HG03575 (cell line): ENCODE measurements at regions not wholly inside any gene's neighbourhood (a gene's known extent, or its start where the extent isn't known, plus 50 kb on each side); places are given as distances from the start of the nearest gene placed in this dataset.

Source experiments
- ATAC-seq: cut with Tn5 transposase; IDR thresholded peaks from one replicate; pipeline ENCODE4 v1.9.1; 2021; ENCODE audit not compliant: unreplicated experiment, insufficient number of reproducible peaks, low FRiP score; ENCODE audit errors: extremely low read depth

DNA sequence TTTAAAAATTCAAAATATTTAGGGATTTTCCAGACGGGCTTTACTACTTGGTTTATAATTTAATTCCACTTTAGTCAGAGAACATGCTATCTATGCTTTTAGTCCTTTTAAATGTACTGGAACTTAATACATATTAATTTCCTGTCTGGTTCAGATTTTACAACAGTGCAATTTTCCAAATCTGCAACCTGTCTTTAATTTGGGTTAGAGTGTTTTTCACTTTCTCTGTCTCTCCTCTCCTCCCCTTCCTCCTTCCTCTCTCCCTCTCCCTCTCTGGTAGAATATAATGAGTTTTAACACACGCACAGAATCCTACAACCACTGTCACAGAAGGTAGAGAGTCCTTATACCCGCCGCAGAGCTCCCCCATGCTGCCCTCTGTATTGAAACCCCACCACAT, 950.7 kb downstream of the BRD1 start:
- ATAC-seq: no peak

DNA sequence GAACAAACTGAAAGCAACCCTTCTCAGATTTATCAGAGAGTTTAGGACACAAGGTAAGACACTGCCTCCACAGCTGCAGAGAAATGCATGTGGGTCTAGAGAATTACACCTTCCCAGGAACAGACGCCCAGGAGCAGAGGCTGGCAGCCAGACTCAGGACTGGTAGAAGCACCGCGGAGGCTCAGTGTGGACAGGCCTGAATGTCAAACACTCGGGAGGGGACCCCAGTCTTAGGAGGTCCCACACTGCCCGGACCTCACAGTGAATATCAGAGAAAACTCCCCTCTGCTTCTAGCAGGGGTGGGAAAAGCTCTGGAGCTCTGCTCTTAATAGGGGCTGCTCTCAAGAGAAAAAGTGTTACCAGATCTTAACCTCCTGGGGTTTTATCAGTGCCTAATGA, 952.7 kb downstream of the BRD1 start:
- ATAC-seq: no peak

DNA sequence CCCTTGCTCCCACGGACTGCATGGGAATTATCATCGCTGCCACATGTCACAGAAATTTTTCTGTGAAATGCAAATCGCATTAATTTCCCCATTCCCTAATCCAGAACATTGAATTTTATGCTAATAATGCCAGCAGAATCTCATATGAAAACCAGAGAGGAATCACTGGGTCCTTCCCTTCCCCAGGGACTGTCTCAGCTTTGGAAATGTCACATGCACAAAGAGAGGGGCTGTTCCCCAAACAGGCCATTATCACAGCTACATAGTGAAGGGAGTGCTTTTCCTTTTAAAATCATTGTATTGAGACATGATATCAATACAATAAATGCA, 954.5 kb downstream of the BRD1 start:
- no peak for ATAC-seq

DNA sequence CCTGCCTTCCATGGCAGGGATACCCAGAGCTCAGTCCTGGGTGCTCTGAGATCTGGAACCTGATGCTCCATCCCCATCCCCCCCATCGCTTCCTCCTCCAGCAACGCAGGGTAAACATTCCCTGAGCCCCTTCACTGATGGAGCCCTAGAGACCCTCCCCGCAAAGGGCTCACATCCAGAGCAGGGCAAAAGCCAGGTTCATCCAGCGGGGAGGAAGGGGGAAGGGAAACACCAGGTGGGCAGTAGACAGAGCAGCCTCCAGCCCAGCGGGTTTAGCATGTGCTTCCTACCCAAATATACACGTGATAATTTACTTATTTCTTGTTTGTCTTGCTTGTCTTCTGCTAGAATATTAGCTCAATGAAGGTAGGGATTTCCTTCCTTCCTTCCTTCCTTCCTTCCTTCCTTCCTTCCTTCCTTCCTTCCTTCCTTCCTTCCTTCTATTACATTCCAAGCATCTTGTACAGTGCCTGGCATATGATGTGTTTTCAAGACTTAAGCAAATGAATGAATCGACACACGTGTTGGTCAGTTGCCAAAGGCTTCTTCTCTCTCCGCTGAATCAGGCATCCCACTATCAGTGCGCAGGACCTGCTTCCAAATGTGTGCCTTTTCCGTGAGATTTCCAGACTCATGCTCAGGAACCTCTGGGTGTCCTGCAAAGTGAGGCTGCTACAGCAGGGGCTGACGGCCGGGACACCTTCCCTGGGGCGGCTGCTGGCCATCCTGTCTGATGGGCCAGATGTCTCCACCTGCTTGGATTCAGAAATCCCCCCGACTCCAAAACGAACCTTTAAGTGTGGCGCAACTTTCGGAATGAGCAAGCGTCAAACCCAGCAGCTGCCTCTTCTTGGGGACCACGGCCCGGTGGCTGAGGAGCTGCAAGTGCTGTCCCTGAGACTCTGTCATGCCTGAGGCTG, 955.1 kb downstream of the BRD1 start:
- no peak for ATAC-seq

- no peak for ATAC-seq
These were observed 956.4 kb downstream of the BRD1 start for GRCh38 chr22:48871176-48871840.

GRCh38 chr22:48870436-48870835, 957.2 kb downstream of the BRD1 start:
- ATAC-seq: no peak

GRCh38 chr22:48869788-48870187, 957.9 kb downstream of the BRD1 start:
- ATAC-seq: no peak

- ATAC-seq: no peak
These were observed 958.5 kb downstream of the BRD1 start for GRCh38 chr22:48869161-48869560.

GRCh38 chr22:48868554-48868953, 959.1 kb downstream of the BRD1 start:
- ATAC-seq: no peak

DNA sequence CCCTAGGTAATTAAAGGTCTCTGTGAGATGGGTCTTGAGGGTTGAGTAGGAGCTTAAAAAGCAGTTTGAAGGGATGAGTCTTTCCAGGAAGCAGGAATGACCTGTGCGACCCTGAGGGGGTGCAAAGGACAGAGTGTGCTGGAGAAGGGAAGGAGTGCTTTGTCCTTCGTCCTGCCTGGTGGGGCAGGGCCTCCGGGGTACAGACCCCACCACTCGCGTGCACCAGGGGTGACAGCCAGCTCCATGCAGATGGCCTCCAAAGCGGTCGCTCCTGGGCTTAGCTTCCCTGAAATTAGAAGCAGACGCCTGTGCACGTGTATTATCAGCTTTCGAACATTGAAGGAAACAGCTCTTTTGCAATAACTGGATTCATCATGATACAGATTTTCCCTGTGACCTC, 959.8 kb downstream of the BRD1 start:
- no peak for ATAC-seq

DNA sequence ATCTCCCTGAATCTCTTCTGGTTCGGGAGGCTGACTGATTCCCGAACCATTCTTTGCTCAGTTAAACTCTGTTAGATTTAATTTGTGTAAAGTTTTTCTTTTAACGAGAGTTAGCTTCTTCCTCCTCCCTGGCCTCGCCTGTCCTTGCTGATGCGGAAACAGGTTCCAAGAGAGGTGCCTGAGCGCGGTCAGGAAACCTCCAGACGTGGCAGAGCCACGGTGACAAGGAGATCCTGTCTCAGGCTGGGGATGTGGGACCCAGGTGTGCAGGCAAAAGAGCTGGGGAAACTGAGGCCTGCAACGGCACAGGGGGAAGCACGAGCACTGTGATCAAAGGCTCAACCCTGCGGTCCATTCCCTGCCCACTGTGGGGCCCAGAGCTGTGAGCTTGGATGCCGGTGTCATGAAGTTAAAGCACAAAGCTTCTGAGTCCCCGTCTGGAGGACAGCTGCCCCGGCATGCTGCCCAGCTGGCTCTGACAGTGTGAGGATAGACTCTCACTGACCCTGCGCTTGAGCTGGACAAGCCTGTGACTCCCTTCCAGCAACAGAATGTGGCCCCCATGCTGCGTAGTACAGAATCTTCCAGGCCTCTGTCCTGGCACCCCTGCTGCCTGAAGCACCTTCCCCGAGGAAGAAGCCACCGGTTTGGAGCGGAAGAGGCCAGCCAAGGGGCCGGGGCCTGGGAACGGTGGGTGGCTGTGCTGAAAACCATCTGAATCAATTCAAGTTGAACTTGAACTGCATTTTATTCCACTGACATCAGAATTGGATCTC, 960.6 kb downstream of the BRD1 start:
- no peak for ATAC-seq

- no peak for ATAC-seq
These were observed 962.9 kb downstream of the BRD1 start for GRCh38 chr22:48864748-48865147.

GRCh38 chr22:48863965-48864528, 963.6 kb downstream of the BRD1 start:
- no peak for ATAC-seq

DNA sequence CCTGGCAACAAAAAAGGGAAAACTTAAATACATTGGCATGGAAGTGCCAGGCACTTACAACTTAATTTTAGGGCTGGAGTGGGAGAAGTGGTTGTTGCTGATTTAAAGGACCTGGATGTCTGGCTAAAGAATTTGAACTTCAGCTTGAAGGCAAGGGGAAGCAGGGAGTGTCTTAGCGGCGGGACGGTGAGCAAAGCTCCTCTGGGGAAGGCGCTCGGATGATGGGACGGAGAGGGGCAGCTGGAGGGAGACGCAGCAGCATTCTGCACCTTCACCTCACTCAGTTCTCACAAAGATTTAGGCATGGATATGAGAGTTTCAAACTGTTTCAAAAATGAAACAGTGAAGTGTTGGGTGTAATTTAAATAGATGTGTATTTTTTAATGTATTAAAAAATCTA, 967.1 kb downstream of the BRD1 start:
- no peak for ATAC-seq

DNA sequence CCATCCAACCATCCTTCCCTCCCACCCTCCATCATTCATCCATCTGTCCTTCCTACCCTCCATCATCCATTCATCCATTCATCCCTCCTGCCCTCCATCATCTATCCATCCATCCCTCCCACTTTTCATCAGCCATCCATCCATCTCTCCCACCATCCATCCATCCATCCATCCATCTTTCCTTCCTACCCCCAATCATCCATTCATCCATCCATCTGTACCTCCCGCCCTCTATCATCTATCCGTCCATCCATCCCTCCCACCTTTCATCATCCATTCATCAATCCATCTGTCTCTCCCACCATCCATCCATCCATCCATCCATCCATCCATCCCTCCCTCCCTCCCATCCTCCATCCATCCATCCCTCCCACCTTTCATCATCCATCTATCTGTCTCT, 968.8 kb downstream of the BRD1 start:
- no peak for ATAC-seq

DNA sequence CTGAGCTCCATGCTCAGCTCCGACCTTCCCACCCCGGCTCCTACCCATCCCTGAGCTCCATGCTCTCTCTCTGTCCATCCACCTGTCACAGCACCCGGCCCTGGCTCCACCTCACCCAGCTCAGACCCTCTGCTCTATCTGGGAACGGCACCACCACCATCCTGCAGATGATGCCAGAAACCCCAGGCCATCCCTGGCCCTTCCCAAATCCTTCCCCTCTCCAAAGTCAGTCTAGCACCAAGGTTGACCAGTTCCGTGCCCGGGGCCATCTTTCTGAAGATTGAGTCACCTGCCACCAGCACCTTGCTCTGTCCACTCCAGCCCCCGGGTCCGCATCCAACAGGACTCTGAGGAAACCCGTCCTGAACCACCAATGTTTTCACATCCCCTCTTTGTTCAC, 969.6 kb downstream of the BRD1 start:
- ATAC-seq: no peak

DNA sequence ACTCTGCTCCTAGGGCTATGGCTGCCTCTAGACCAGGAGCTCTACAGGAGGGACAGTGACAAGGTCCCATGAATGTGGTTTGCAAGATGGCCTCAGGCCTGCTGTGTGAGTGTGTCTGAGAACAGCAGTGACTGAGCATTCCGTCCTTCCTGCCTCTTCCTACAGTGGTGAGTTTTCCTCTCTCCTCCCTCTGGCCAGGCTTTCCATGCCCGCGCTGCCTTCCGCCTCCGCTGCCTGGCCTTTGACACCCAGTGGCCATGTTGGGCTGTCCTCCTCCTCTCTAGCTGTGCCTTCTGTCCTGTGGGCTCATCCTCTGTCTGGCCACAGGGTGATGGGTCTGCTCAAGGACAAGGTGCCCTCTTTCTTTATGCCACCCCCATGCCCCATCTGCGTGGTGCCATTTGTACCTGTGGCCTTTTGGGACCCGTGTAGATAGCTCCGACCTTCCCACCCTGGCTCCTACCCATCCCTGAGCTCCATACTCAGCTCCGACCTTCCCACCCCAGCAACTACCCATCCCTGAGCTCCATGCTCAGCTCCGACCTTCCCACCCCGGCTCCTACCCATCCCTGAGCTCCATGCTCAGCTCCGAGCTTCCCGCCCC, 970.4 kb downstream of the BRD1 start:
- no peak for ATAC-seq

GRCh38 chr22:48856308-48856615, 971.4 kb downstream of the BRD1 start:
- ATAC-seq: no peak

DNA sequence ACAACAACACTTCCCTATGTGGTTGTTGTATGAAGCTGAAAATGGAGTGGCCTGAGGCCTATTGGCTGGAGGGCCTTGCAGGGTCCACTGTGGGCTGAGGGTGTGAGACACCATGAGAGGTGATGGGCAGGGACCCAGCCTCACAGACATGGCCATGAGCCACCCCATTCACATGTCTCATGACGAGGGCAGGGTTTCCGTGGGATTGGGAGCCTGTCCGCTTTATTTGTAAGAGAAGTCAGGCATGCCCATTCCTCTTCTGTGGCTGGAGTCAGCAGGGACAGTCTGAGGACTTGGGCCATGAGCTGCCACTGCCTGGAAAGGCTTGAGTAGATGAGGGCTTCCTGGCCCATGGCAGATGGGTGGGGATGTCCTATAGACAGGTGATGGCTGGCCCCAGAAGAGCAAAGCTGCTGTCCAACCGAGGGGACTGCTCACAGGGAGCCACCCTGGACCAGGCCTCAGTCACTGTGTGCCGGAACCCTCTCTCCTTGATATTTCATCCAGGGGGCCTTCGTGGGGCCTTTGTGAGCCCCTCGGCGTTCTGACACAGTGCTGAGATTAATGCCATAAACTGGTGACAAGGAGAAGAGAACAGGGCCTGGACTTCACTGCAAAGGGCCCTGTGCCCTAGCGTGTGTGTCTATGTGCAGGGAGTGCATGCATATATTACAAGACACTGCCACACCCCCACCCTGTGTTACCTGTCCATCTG, 971.9 kb downstream of the BRD1 start:
- ATAC-seq: no peak
